GM18507 (cell line): ENCODE measurements at regions not wholly inside any gene's neighbourhood (a gene's known extent, or its start where the extent isn't known, plus 50 kb on each side); places are given as distances from the start of the nearest gene placed in this dataset.
"Not testable (repeated sequence)": the region's sequence is repeated elsewhere in the genome, so short reads cannot be mapped to it uniquely, and the experiment has no call there.

Experiments used
- DNase-seq: peaks from one replicate; pipeline ENCODE4 v3.0.0; 2011; ENCODE audit warnings: low read depth; ENCODE audit not compliant: insufficient read length; ENCODE audit errors: extremely low spot score
- FAIRE-seq: peaks from 2 replicates; lab custom pipeline; 2011; peaks lifted over from hg19 to GRCh38; lab: Jason Lieb, UNC

- DNase-seq, FAIRE-seq: not testable (repeated sequence)
These were observed 51.5 kb upstream of the MUC20 start for GRCh38 chr3:195669310-195669709.

GRCh38 chr3:195668131-195668766 lies 52.5 kb upstream of the MUC20 start:
- FAIRE-seq, DNase-seq: not testable (repeated sequence)

- not testable (repeated sequence) for FAIRE-seq, DNase-seq
These were observed 55.5 kb upstream of the MUC20 start for GRCh38 chr3:195665311-195665710.

GRCh38 chr3:195664131-195664530 lies 56.6 kb upstream of the MUC20 start:
- not testable (repeated sequence) for FAIRE-seq, DNase-seq

GRCh38 chr3:195659136-195659533 lies 61.6 kb upstream of the MUC20 start:
- not testable (repeated sequence) for DNase-seq, FAIRE-seq

- DNase-seq: not testable (repeated sequence)
These were observed 62.2 kb upstream of the MUC20 start for GRCh38 chr3:195658381-195659135.

GRCh38 chr3:195657475-195658372 lies 63.1 kb upstream of the MUC20 start:
- not testable (repeated sequence) for DNase-seq
- peak; percentile 62 for FAIRE-seq

More at GRCh38 chr3:195658381-195659135, 62.2 kb upstream of the MUC20 start:
- FAIRE-seq: not testable (repeated sequence)

- not testable (repeated sequence) for FAIRE-seq, DNase-seq
These were observed 64.7 kb upstream of the MUC20 start for GRCh38 chr3:195656091-195656490.

GRCh38 chr3:195654746-195655145 lies 66.0 kb upstream of the MUC20 start:
- not testable (repeated sequence) for DNase-seq, FAIRE-seq

- not testable (repeated sequence) for FAIRE-seq, DNase-seq
These were observed 66.6 kb upstream of the MUC20 start for GRCh38 chr3:195654138-195654537.

- not testable (repeated sequence) for FAIRE-seq, DNase-seq
These were observed 67.1 kb upstream of the MUC20 start for GRCh38 chr3:195653641-195654040.

GRCh38 chr3:195647912-195648702 lies 64.4 kb upstream of the APOD start:
- DNase-seq, FAIRE-seq: not testable (repeated sequence)

GRCh38 chr3:195645872-195646271 lies 62.1 kb upstream of the APOD start:
- FAIRE-seq, DNase-seq: not testable (repeated sequence)

GRCh38 chr3:195643245-195643644 lies 59.5 kb upstream of the APOD start:
- DNase-seq, FAIRE-seq: not testable (repeated sequence)

- not testable (repeated sequence) for DNase-seq, FAIRE-seq
These were observed 58.6 kb upstream of the APOD start for GRCh38 chr3:195642311-195642710.

GRCh38 chr3:195638456-195638855 lies 54.7 kb upstream of the APOD start:
- DNase-seq, FAIRE-seq: not testable (repeated sequence)

- not testable (repeated sequence) for FAIRE-seq, DNase-seq
These were observed 53.9 kb upstream of the APOD start for GRCh38 chr3:195637473-195638233.

GRCh38 chr3:195637011-195637410 lies 53.3 kb upstream of the APOD start:
- not testable (repeated sequence) for FAIRE-seq, DNase-seq
